NCI-H2107 (cell line): ENCODE measurements at regions not wholly inside any gene's neighbourhood (a gene's known extent, or its start where the extent isn't known, plus 50 kb on each side); places are given as distances from the start of the nearest gene placed in this dataset.
"Not testable (repeated sequence)": the region's sequence is repeated elsewhere in the genome, so short reads cannot be mapped to it uniquely, and the experiment has no call there.

Experiments
- DNase-seq: peaks from one replicate; lab custom pipeline; 2025; lab: John Stamatoyannopoulos, UW

DNA sequence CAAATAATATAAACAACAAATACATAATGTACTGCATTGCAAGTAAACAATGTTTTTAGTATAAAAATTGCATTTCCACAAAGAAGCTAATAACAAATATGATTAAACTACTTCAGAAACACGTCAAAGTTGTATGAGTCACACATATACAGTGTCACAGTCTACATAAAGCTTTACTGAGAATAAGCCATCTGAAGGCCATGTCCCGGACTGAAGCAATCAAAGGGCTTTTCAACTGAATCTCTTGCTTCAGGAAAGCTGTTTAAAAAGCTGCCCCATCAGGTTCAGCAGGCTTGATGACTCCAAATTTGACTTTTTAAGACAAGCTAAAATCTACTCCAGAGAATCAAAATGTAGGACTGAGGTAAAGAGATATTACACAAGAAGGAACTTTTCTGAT lies 1476.8 kb downstream of the ADGRL3 start:
- no peak for DNase-seq

- no peak for DNase-seq
Measured at GRCh38 chr4:62670514-62670913, 1470.4 kb downstream of the ADGRL3 start.

DNA sequence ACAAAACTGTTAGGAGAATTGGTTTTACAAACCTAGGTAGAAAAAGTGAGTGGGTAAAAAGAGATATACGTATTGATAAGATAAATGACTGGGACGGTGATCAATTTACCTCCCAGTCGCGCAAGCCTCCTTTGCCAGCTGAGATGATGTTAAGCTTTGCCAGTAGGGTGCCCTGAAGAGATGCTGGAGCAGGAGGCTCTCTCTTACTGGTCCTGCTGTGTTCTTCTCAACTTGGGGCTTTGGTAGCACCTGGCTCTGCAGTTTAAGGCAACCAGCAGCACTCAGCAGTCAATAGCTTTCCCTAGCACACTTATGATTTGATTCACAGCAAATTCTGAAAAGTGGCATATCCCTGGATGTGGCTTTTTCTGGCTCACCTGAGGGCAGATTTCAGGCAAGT lies 1461.7 kb downstream of the ADGRL3 start:
- DNase-seq, result no peak

- no peak for DNase-seq
Measured at GRCh38 chr4:62656006-62656405, 1455.9 kb downstream of the ADGRL3 start.

- no peak for DNase-seq
Measured at GRCh38 chr4:62644372-62644771, 1444.2 kb downstream of the ADGRL3 start.

GRCh38 chr4:62640296-62640695 lies 1440.2 kb downstream of the ADGRL3 start:
- DNase-seq, result no peak

DNA sequence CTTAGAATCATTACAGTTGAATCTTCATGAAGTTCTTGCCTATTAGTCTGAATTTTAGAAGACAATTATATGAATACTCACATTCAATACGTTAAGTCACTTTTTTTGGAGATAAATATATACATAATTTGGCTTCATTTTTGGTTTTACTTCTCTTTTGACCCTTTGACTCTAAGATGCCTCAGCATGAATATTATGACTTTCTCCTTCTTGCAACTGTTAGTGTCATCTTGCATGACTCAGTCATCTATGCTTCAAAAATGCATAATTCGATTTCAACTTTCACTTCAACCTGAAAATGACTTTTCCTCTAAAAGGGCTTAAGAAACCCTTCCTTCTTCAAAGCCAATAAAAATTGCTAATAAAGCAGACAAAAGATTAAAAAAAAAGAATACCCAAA lies 1427.5 kb downstream of the ADGRL3 start:
- DNase-seq, result no peak

DNA sequence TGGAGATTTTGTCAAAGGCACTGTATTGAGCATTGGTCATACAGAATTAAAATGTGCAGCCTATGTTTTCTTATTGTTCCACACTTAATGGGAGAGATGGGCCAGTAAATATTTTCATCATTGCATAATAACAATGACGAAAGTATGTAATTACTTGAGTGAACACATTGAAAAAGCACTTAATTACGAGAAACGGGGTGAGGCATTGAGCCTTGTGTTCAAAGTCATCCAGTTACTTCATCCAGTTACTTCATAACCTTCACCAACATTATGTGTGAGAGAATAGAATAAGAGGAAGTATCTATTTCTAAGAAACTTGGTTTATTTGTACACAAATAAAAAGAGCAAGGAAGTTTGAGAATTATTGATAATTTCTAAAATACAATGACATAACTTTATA lies 1427.0 kb downstream of the ADGRL3 start:
- DNase-seq, result no peak

GRCh38 chr4:62622089-62622488 lies 1422.0 kb downstream of the ADGRL3 start:
- DNase-seq, result no peak

DNA sequence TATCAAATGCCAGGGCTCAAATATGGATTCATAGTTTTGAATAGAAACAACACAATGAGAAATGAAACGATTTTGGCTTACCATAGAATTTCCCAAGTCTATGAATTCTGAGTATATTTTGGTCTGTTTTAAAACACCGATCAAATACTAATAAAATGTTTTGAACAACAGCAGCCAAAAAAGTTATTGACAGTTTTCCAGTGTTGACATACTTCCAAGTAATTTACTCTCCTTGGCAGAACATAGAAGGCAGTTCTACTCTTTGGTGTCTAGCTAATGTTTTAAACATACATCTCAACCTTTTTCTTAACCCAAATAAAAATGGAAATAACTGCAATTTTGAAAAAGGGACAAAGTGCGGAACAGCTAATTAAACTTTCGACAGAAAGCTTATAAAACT lies 1419.8 kb downstream of the ADGRL3 start:
- no peak for DNase-seq

GRCh38 chr4:62618042-62618441 lies 1417.9 kb downstream of the ADGRL3 start:
- DNase-seq, result no peak

DNA sequence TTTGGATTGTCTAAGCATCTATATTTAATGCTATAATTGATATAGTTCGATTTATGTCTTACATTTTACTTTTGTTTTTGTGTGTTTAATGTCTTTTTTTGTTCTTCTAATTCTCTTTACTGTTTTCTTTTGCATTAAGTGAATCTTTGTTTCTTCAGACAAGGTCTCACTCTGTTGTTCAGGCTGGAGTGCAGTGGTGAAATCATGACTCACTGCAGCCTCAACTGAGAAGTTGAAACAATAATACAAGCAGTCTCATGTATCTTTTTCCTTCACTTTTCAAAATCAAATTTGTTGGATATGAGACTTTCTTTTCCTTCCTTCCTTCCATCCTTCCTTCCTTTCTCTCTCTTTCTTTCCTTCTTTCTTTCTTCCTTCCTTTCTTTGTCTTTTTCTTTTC lies 1401.6 kb downstream of the ADGRL3 start:
- no peak for DNase-seq

DNA sequence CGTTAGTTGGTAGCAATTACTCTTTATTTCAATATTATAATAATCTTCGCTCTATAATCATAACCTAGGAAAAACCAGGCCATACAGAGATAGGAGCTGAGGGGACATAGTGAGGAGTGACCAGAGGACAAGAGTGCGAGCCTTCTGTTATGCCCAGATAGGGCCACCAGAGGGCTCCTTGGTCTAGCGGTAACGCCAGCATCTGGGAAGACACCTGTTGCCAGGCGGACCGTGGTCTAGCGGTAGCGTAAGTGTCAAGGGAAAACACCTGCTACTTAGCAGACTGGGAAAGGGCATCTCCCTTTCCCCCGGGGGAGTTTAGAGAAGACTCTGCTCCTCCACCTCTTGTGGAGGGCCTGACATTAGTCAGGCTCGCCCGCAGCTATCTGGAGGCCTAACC lies 1395.1 kb downstream of the ADGRL3 start:
- DNase-seq, result not testable (repeated sequence)

GRCh38 chr4:62591756-62592155 lies 1391.6 kb downstream of the ADGRL3 start:
- no peak for DNase-seq

- no peak for DNase-seq
Measured at GRCh38 chr4:62588671-62589070, 1388.5 kb downstream of the ADGRL3 start.

DNA sequence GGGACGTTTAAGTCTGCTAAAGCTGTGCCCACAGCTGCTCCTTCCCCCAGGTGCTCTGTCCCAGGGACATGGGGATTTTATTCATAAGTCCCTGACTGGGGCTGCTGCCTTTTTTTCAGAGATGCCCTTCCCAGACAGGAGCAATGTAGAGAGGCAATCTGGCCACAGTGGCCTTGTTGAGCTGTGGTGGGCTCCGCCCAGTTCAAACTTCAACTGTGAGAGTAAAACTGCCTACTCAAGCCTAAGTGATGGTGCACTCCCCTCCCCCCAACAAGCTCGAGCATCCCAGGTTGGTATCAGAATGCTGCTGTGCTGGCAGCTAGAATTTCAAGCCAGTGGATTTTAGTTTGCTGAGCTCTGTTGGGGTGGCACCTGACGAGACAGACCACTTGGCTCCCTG lies 1371.4 kb downstream of the ADGRL3 start:
- DNase-seq, result no peak

GRCh38 chr4:62560858-62561257 lies 1360.7 kb downstream of the ADGRL3 start:
- DNase-seq, result no peak

DNA sequence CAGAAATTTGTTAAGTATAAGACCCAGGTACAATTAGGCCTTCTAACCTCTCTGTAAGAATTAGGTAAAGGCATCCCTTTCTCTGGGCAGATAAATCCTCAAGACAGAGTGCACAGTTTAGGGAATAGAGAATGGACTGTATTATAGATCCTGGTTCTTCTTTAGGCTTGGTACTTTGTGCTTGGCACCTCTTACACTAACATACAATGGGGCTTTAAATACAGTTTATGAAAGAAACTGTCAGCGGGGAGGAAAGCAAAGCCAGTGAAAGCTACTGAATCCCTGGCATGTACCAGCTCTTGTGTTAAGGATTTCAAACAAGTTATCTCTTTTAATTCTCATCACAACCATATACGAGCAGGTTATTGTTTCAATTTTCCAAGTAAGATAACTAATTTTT lies 1350.0 kb downstream of the ADGRL3 start:
- DNase-seq, result no peak

- DNase-seq, result no peak
Measured at GRCh38 chr4:62549601-62550000, 1349.5 kb downstream of the ADGRL3 start.

GRCh38 chr4:62548765-62549164 lies 1348.6 kb downstream of the ADGRL3 start:
- DNase-seq, result no peak

- no peak for DNase-seq
Measured at GRCh38 chr4:62548108-62548524, 1348.0 kb downstream of the ADGRL3 start.

GRCh38 chr4:62544428-62544827 lies 1344.3 kb downstream of the ADGRL3 start:
- no peak for DNase-seq

DNA sequence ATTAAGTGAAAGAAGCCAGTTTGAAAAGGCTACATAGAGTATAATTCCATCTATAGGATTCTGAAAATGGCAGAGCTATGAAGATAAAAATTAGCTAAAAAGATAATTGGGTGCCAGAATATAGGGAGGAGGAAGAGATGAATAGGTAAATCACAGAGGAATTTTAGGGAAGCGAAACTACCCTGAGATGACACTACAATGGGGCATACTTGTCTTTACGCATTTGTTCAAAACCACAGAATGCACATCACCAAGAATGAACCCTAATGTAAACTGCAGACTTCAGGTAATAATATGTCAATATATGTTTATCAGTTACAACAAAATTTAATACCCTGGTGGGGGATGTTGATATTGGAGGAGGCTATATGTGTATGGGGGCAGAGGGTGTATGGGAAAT lies 1342.9 kb downstream of the ADGRL3 start:
- no peak for DNase-seq

- DNase-seq, result no peak
Measured at GRCh38 chr4:62533573-62533972, 1333.4 kb downstream of the ADGRL3 start.

DNA sequence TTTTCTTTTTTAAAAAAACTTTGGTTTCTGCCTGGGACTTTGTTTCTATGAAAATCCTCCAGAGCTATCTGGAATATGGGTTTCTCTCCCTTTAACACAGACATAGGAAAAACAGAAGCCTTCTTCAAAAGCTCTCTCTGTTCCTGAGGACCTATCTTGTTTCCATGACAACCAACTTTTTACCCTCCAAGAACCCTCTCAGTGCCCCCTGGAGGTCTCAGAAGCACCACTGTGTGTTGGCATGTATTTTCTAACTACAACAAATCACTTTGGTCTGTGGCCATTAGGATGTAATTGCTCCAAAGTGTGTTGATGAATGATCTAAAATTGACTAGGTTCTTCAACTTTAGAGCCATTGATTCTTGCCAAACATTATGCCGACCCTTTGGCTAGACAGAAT lies 1331.6 kb downstream of the ADGRL3 start:
- DNase-seq, result no peak
